Liver (tissue), 8 donors: ENCODE measurements at regions not wholly inside any gene's neighbourhood (a gene's known extent, or its start where the extent isn't known, plus 50 kb on each side); places are given as distances from the start of the nearest gene placed in this dataset.

Experiments used
- DNase-seq: peaks from one replicate; pipeline ENCODE4 v3.0.0-alpha.2; 2017; ENCODE audit warnings: low spot score
- H3K27ac ChIP-seq, 2 donors: one replicate each; pipeline ENCODE4 v1.7.0; 2013; ENCODE audit warnings: inconsistent platforms in 2 of 2, low read length in 2 of 2, control low read depth in 1 of 2, low read depth in 1 of 2, mild to moderate bottlenecking in 1 of 2
- H3K27me3 ChIP-seq, 4 donors: one replicate each; pipeline versions ENCODE4 v1.6.1 to v1.7.0; 2013; ENCODE audit warnings: low read length in 3 of 4, inconsistent platforms in 1 of 4, mild to moderate bottlenecking in 1 of 4, moderate library complexity in 1 of 4; ENCODE audit not compliant: control insufficient read depth in 4 of 4, insufficient read depth in 4 of 4
- H3K36me3 ChIP-seq, 4 donors: one replicate each; pipeline versions ENCODE4 v1.6.1 to v1.7.0; 2013; ENCODE audit warnings: low read length in 3 of 4, mild to moderate bottlenecking in 3 of 4, low read depth in 1 of 4, moderate library complexity in 1 of 4; ENCODE audit not compliant: control insufficient read depth in 4 of 4, insufficient read depth in 3 of 4
- H3K4me1 ChIP-seq, 4 donors: one replicate each; pipeline versions ENCODE4 v1.6.1 to v1.7.0; 2013; ENCODE audit warnings: low read length in 3 of 4, mild to moderate bottlenecking in 3 of 4, moderate library complexity in 1 of 4; ENCODE audit not compliant: control insufficient read depth in 4 of 4, insufficient read depth in 4 of 4
- H3K4me3 ChIP-seq, 3 donors: one replicate each; pipeline versions ENCODE4 v1.6.1 to v1.7.0; 2013; ENCODE audit warnings: low read length in 3 of 3, control low read depth in 1 of 3, low read depth in 1 of 3, mild to moderate bottlenecking in 1 of 3
- H3K9ac ChIP-seq, 2 donors: one replicate each; pipeline ENCODE4 v1.7.0; 2013; ENCODE audit warnings: low read length in 2 of 2, mild to moderate bottlenecking in 2 of 2, moderate library complexity in 2 of 2, control low read depth in 1 of 2, low read depth in 1 of 2
- H3K9me3 ChIP-seq, 4 donors: one replicate each; pipeline versions ENCODE4 v1.6.1 to v1.7.0; 2013; ENCODE audit warnings: low read length in 3 of 4; ENCODE audit not compliant: control insufficient read depth in 4 of 4
- CTCF ChIP-seq: fragments of 150-350 bp; IDR thresholded peaks from 2 replicates; pipeline ENCODE4 v1.5.1; 2017; ENCODE audit warnings: improper control_type of control experiment, low read depth, low read length; ENCODE audit not compliant: missing input control
- EGR1 ChIP-seq, 2 donors: IDR thresholded peaks; 2 replicates each; pipeline ENCODE4 v1.6.1; 2016 to 2018; ENCODE audit warnings: antibody characterized with exemption in 2 of 2, low read depth in 2 of 2
- FOXA1 ChIP-seq: IDR thresholded peaks from 2 replicates; pipeline ENCODE4 v1.6.1; 2016; ENCODE audit warnings: antibody characterized with exemption
- FOXA2 ChIP-seq: IDR thresholded peaks from 2 replicates; pipeline ENCODE4 v1.6.1; 2016; ENCODE audit warnings: antibody characterized with exemption
- GABPA ChIP-seq, 2 donors: IDR thresholded peaks in 1 of 2; conservative IDR thresholded peaks in 1 of 2; 2 replicates each; pipeline ENCODE4 v1.6.1; 2016; ENCODE audit warnings: antibody characterized with exemption in 2 of 2, mild to moderate bottlenecking in 1 of 2, moderate library complexity in 1 of 2
- HNF4A ChIP-seq, 2 donors: conservative IDR thresholded peaks; 2 replicates each; pipeline ENCODE4 v1.6.1; 2016; ENCODE audit warnings: antibody characterized with exemption in 2 of 2, mild to moderate bottlenecking in 2 of 2
- HNF4G ChIP-seq: IDR thresholded peaks from 2 replicates; pipeline ENCODE4 v1.6.1; 2016; ENCODE audit warnings: antibody characterized with exemption
- JUND ChIP-seq, 2 donors: IDR thresholded peaks; 2 replicates each; pipeline ENCODE4 v1.6.1; 2016; ENCODE audit warnings: antibody characterized with exemption in 2 of 2
- NR2F2 ChIP-seq: IDR thresholded peaks from 2 replicates; pipeline ENCODE4 v1.6.1; 2016; ENCODE audit warnings: antibody characterized with exemption
- RAD21 ChIP-seq, 2 donors: IDR thresholded peaks; 2 replicates each; pipeline ENCODE4 v1.6.1; 2016; ENCODE audit warnings: antibody characterized with exemption in 2 of 2, mild to moderate bottlenecking in 2 of 2
- RXRA ChIP-seq, 2 donors: IDR thresholded peaks; 2 replicates each; pipeline ENCODE4 v1.6.1; 2017 to 2018; ENCODE audit warnings: antibody characterized with exemption in 2 of 2, mild to moderate bottlenecking in 1 of 2
- SP1 ChIP-seq: IDR thresholded peaks from 2 replicates; pipeline ENCODE4 v1.6.1; 2018; ENCODE audit warnings: antibody characterized with exemption, mild to moderate bottlenecking
- TAF1 ChIP-seq: conservative IDR thresholded peaks from 2 replicates; pipeline ENCODE4 v1.6.1; 2016; ENCODE audit warnings: antibody characterized with exemption, mild to moderate bottlenecking
- YY1 ChIP-seq: IDR thresholded peaks from 2 replicates; pipeline ENCODE4 v1.6.1; 2016; ENCODE audit warnings: antibody characterized with exemption, mild to moderate bottlenecking
- WGBS: extraction: QIAGEN DNeasy Blood & Tissue Kit; methylation state at CpG from one replicate; pipeline ENCODE4 v1.1.7; 2013; 5-methylcytosine and 5-hydroxymethylcytosine counted together
- TF ChIP-seq, protein P1 (sequence below): IDR thresholded peaks from 2 replicates; pipeline ENCODE4 v1.6.1; 2016; ENCODE audit warnings: antibody characterized with exemption
- TF ChIP-seq, protein P2 (sequence below): IDR thresholded peaks from 2 replicates; pipeline ENCODE4 v1.6.1; 2016; ENCODE audit warnings: antibody characterized with exemption
- TF ChIP-seq, protein P3 (sequence below): IDR thresholded peaks from 2 replicates; pipeline ENCODE4 v1.6.1; 2016; ENCODE audit warnings: antibody characterized with exemption, mild to moderate bottlenecking
- donor health status: healthy.
- donor health status: healthy.
- donor health status: healthy.
- donor health status: healthy.
- donor health status: healthy.

DNA sequence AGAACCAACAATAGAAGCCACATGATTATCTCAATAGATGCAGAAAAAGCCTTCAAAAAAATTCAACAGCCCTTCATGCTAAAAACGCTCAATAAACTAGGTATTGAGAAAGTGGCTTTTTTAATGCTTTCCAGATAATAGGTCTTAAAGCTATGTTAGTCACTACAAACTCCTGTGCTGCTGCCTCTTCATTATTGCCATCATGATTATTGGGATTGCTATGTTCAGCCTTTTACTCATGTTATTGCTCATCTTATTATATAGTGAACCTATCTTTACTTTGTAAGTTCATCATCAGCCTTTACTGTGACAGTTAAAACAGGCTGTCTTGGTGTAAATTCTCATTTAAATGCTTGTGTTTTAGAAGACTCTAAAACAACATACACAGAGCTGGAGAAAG, 1557.2 kb upstream of the ZEB2 start:
- no peaks in the 10 kb centered on the region for H3K4me1 ChIP-seq
- TF ChIP-seq, protein P1, sequence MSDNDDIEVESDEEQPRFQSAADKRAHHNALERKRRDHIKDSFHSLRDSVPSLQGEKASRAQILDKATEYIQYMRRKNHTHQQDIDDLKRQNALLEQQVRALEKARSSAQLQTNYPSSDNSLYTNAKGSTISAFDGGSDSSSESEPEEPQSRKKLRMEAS = no peak
- TF ChIP-seq, protein P2, sequence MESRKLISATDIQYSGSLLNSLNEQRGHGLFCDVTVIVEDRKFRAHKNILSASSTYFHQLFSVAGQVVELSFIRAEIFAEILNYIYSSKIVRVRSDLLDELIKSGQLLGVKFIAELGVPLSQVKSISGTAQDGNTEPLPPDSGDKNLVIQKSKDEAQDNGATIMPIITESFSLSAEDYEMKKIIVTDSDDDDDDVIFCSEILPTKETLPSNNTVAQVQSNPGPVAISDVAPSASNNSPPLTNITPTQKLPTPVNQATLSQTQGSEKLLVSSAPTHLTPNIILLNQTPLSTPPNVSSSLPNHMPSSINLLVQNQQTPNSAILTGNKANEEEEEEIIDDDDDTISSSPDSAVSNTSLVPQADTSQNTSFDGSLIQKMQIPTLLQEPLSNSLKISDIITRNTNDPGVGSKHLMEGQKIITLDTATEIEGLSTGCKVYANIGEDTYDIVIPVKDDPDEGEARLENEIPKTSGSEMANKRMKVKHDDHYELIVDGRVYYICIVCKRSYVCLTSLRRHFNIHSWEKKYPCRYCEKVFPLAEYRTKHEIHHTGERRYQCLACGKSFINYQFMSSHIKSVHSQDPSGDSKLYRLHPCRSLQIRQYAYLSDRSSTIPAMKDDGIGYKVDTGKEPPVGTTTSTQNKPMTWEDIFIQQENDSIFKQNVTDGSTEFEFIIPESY = no peak
- TF ChIP-seq, protein P3, sequence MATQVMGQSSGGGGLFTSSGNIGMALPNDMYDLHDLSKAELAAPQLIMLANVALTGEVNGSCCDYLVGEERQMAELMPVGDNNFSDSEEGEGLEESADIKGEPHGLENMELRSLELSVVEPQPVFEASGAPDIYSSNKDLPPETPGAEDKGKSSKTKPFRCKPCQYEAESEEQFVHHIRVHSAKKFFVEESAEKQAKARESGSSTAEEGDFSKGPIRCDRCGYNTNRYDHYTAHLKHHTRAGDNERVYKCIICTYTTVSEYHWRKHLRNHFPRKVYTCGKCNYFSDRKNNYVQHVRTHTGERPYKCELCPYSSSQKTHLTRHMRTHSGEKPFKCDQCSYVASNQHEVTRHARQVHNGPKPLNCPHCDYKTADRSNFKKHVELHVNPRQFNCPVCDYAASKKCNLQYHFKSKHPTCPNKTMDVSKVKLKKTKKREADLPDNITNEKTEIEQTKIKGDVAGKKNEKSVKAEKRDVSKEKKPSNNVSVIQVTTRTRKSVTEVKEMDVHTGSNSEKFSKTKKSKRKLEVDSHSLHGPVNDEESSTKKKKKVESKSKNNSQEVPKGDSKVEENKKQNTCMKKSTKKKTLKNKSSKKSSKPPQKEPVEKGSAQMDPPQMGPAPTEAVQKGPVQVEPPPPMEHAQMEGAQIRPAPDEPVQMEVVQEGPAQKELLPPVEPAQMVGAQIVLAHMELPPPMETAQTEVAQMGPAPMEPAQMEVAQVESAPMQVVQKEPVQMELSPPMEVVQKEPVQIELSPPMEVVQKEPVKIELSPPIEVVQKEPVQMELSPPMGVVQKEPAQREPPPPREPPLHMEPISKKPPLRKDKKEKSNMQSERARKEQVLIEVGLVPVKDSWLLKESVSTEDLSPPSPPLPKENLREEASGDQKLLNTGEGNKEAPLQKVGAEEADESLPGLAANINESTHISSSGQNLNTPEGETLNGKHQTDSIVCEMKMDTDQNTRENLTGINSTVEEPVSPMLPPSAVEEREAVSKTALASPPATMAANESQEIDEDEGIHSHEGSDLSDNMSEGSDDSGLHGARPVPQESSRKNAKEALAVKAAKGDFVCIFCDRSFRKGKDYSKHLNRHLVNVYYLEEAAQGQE = no peak
- TF ChIP-seq HNF4A (conservative IDR thresholded peaks at IDR 0.05) = no peak
- TF ChIP-seq SP1 = no peak
- no peak for TF ChIP-seq CTCF
- TF ChIP-seq HNF4G = no peak
- no peak for TF ChIP-seq YY1
- TF ChIP-seq EGR1 (IDR thresholded peaks at IDR 0.05; ENCODE audit: low read depth in 2 of 2) = no peak
- TF ChIP-seq NR2F2 = no peak
- H3K27ac ChIP-seq = no peak overlapping the region
- WGBS = 84% methylated on average over 1 of the region's 1 CpG
- H3K27me3 ChIP-seq = no peaks in the 10 kb centered on the region
- H3K9me3 ChIP-seq = no peaks in the 10 kb centered on the region
- no peak overlapping the region for H3K4me3 ChIP-seq
- no peak overlapping the region for H3K9ac ChIP-seq
- no peaks in the 10 kb centered on the region for H3K36me3 ChIP-seq
- no peak for DNase-seq

GRCh38 chr2:146068051-146068450, 1548.1 kb upstream of the ZEB2 start:
- no peaks in the 10 kb centered on the region for H3K27me3 ChIP-seq
- no peak for DNase-seq

DNA sequence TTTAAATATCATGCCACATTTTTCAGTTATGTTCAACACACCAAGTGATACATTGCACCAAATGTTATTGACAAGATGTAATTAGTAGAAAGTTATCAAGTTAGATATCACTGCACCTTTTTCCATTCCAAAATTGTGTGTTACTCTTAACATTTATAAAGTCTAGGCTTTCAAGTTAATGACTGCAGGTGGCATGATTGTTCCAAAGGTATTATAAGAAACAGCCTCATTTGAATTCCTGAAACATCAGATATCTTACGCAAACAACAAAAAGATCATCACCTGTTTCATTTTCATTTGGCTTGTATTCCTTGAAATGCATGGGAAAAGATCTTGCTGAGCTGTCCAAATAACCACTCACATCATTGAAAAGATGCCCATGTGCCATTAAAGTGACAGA, 1528.2 kb upstream of the ZEB2 start:
- 48% methylated on average over 1 of the region's 1 CpG for WGBS
- H3K4me3 ChIP-seq = no peak overlapping the region
- H3K27ac ChIP-seq = no peak overlapping the region
- no peak overlapping the region for H3K9ac ChIP-seq
- peaks cover 0 to 2% (median 0%) of the 10 kb centered on the region in 4 donors for H3K4me1 ChIP-seq
- no peaks in the 10 kb centered on the region for H3K9me3 ChIP-seq
- H3K27me3 ChIP-seq = no peaks in the 10 kb centered on the region
- no peak for DNase-seq
- no peaks in the 10 kb centered on the region for H3K36me3 ChIP-seq
- TF ChIP-seq RXRA (IDR thresholded peaks at IDR 0.05) (no peak), JUND (IDR thresholded peaks at IDR 0.05) (no peak), TAF1 (no peak), FOXA1 (no peak), YY1 (no peak), RAD21 (IDR thresholded peaks at IDR 0.05) (peak; percentile 69 to 75), GABPA (IDR thresholded peaks at IDR 0.05 in 1 of 2, conservative IDR thresholded peaks at IDR 0.05 in 1 of 2) (no peak), EGR1 (IDR thresholded peaks at IDR 0.05; ENCODE audit: low read depth in 2 of 2) (no peak), CTCF (peak; percentile 24), HNF4A (conservative IDR thresholded peaks at IDR 0.05) (no peak), SP1 (no peak), FOXA2 (no peak)

More at GRCh38 chr2:146068051-146068450, 1548.1 kb upstream of the ZEB2 start:
- no peaks in the 10 kb centered on the region for H3K4me1 ChIP-seq
- peaks cover 0 to 3% (median 0%) of the 10 kb centered on the region in 4 donors for H3K9me3 ChIP-seq
- no peak overlapping the region for H3K4me3 ChIP-seq
- TF ChIP-seq GABPA (IDR thresholded peaks at IDR 0.05 in 1 of 2, conservative IDR thresholded peaks at IDR 0.05 in 1 of 2) (no peak), FOXA2 (no peak), FOXA1 (no peak)
- no peak overlapping the region for H3K9ac ChIP-seq
- H3K27ac ChIP-seq = no peak overlapping the region
- no peaks in the 10 kb centered on the region for H3K36me3 ChIP-seq
